H1 (cell line): ENCODE measurements at regions not wholly inside any gene's neighbourhood (a gene's known extent, or its start where the extent isn't known, plus 50 kb on each side); places are given as distances from the start of the nearest gene placed in this dataset.

Experiments
- CTCF ChIP-seq, 3 experiments: IDR thresholded peaks; 1 replicate in 2 of 3; 2 replicates in 1 of 3; pipeline versions ENCODE4 v1.5.1 to v1.6.1; 2011; ENCODE audit warnings: low read length in 3 of 3, mild to moderate bottlenecking in 3 of 3, inconsistent platforms in 2 of 3, low read depth in 1 of 3, moderate library complexity in 1 of 3; ENCODE audit not compliant: insufficient read depth in 1 of 3; ENCODE audit errors: control extremely low read depth in 1 of 3
- EP300 ChIP-seq, 2 experiments: IDR thresholded peaks; 1 replicate in 1 of 2; 2 replicates in 1 of 2; pipeline ENCODE4 v1.6.1; 2011 to 2012; ENCODE audit warnings: low read depth in 2 of 2, low read length in 2 of 2, mild to moderate bottlenecking in 2 of 2, borderline replicate concordance in 1 of 2, inconsistent platforms in 1 of 2, moderate library complexity in 1 of 2
- EZH2 ChIP-seq: fragments of 200-600 bp; sonication (generic); IDR thresholded peaks from 2 replicates; pipeline ENCODE4 v1.7.1; 2012; ENCODE audit warnings: low read depth, mild to moderate bottlenecking, moderate library complexity, low read length, inconsistent platforms; ENCODE audit not compliant: severe bottlenecking
- GABPA ChIP-seq: IDR thresholded peaks from 2 replicates; pipeline ENCODE4 v1.6.1; 2011; ENCODE audit warnings: mild to moderate bottlenecking, low read length, moderate library complexity, borderline replicate concordance; ENCODE audit not compliant: insufficient read depth
- JUN ChIP-seq: IDR thresholded peaks from 2 replicates; pipeline ENCODE4 v1.6.1; 2011; ENCODE audit warnings: low read depth, mild to moderate bottlenecking, improper control_type of control experiment, low read length
- MAX ChIP-seq: IDR thresholded peaks from 2 replicates; pipeline ENCODE4 v1.6.1; 2012; ENCODE audit warnings: inconsistent platforms
- PHF8 ChIP-seq: fragments of 200-600 bp; sonication (generic); conservative IDR thresholded peaks from 2 replicates; pipeline ENCODE4 v1.7.1; 2012; ENCODE audit warnings: low read depth, mild to moderate bottlenecking, inconsistent platforms, low read length, moderate library complexity
- TCF12 ChIP-seq: IDR thresholded peaks from 2 replicates; pipeline ENCODE4 v1.6.1; 2011; ENCODE audit warnings: low read depth, mild to moderate bottlenecking, low read length

- TF ChIP-seq CTCF (IDR thresholded peaks at IDR 0.05; ENCODE audit: control extremely low read depth in 1 of 3, insufficient read depth in 1 of 3, low read depth in 1 of 3, low read length in 3 of 3) (no peak), JUN (no peak), MAX (no peak), EP300 (IDR thresholded peaks at IDR 0.05; ENCODE audit: borderline replicate concordance in 1 of 2, low read depth in 2 of 2, low read length in 2 of 2) (no peak), TCF12 (no peak), GABPA (no peak), EZH2 (no peak), PHF8 (no peak)
Observed at GRCh38 chr10:3331187-3331586, 158.6 kb upstream of the PITRM1 start.
